ENCODE measurements at regions not wholly inside any gene's neighbourhood (a gene's known extent, or its start where the extent isn't known, plus 50 kb on each side); places are given as distances from the start of the nearest gene placed in this dataset.

- Histone ChIP-seq H3K27ac (ENCODE audit: low read depth, low read length, poor library complexity, severe bottlenecking) (no peak overlapping the region), H3K4me1 (ENCODE audit: insufficient read depth, low read length, poor library complexity, severe bottlenecking) (no peaks in the 10 kb centered on the region), H3K9me3 (ENCODE audit: low read length) (no peaks in the 10 kb centered on the region), H3K9me2 (ENCODE audit: insufficient read depth, low read length) (no peaks in the 10 kb centered on the region), H3K36me3 (ENCODE audit: insufficient read depth, low read length) (no peaks in the 10 kb centered on the region), H4K20me1 (ENCODE audit: insufficient read depth, low read length) (no peaks in the 10 kb centered on the region), H2AFZ (ENCODE audit: low read length) (no peak overlapping the region), H3K79me2 (ENCODE audit: insufficient read depth, low read depth, low read length) (no peaks in the 10 kb centered on the region), H3K4me2 (ENCODE audit: low read length) (no peak overlapping the region), H3K4me3 (ENCODE audit: low read depth, low read length, poor library complexity, severe bottlenecking) (no peak overlapping the region)
- POLR2A ChIA-PET: interaction anchor here (0.7 kb wide), 1 partner anchor 1119 kb away, joined by 5 read pairs; no protein-coding TSS in a partner anchor
- intact Hi-C loops (cut with micrococcal nuclease; ENCODE audit: unreplicated experiment): no loop called here
- CTCF ChIA-PET (ENCODE audit: unreplicated experiment): no interaction called here
- TF ChIP-seq CTCF (conservative IDR thresholded peaks at IDR 0.05; ENCODE audit: low read length): no peak
- TF ChIP-seq EZH2phosphoT487 (IDR thresholded peaks at IDR 0.05; ENCODE audit: borderline replicate concordance, low read depth, low read length): no peak
- DNase-seq (ENCODE audit: low spot score): no peak
- no TSS peak for BruUV-seq (replicated peaks)
Observed at GRCh38 chr6:15166121-15166520, 79.7 kb upstream of the JARID2 start.

- CTCF ChIA-PET (ENCODE audit: unreplicated experiment): no interaction called here
- H3K27ac ChIP-seq (ENCODE audit: low read depth, low read length, poor library complexity, severe bottlenecking): no peak overlapping the region
- no peaks in the 10 kb centered on the region for H3K9me3 ChIP-seq (ENCODE audit: low read length)
- H3K36me3 ChIP-seq (ENCODE audit: insufficient read depth, low read length): no peaks in the 10 kb centered on the region
- H3K79me2 ChIP-seq (ENCODE audit: insufficient read depth, low read depth, low read length): no peaks in the 10 kb centered on the region
- H3K4me2 ChIP-seq (ENCODE audit: low read length): no peak overlapping the region
- H3K4me3 ChIP-seq (ENCODE audit: low read depth, low read length, poor library complexity, severe bottlenecking): no peak overlapping the region
- intact Hi-C loops (cut with micrococcal nuclease; ENCODE audit: unreplicated experiment): no loop called here
- no peaks in the 10 kb centered on the region for H4K20me1 ChIP-seq (ENCODE audit: insufficient read depth, low read length)
- H3K4me1 ChIP-seq (ENCODE audit: insufficient read depth, low read length, poor library complexity, severe bottlenecking): no peaks in the 10 kb centered on the region
- BruUV-seq (replicated peaks): no TSS peak
- TF ChIP-seq CTCF (conservative IDR thresholded peaks at IDR 0.05; ENCODE audit: low read length): no peak
- no peak for TF ChIP-seq EZH2phosphoT487 (IDR thresholded peaks at IDR 0.05; ENCODE audit: borderline replicate concordance, low read depth, low read length)
- POLR2A ChIA-PET: interaction anchor here (0.5 to 0.7 kb wide), 2 partner anchors 9 to 250 kb away, joined by 3 to 4 read pairs; no protein-coding TSS in a partner anchor
- H3K9me2 ChIP-seq (ENCODE audit: insufficient read depth, low read length): no peaks in the 10 kb centered on the region
- no peak overlapping the region for H2AFZ ChIP-seq (ENCODE audit: low read length)
- DNase-seq (ENCODE audit: low spot score): no peak
Observed at GRCh38 chr6:15170126-15170525, 75.7 kb upstream of the JARID2 start.

- CTCF ChIA-PET (ENCODE audit: unreplicated experiment): no interaction called here
- no TSS peak for BruUV-seq (replicated peaks)
- no peaks in the 10 kb centered on the region for H3K9me3 ChIP-seq (ENCODE audit: low read length)
- POLR2A ChIA-PET: interaction anchor here (0.8 kb wide), 1 partner anchor 15 kb away, joined by 3 read pairs; no protein-coding TSS in a partner anchor
- TF ChIP-seq EZH2phosphoT487 (IDR thresholded peaks at IDR 0.05; ENCODE audit: borderline replicate concordance, low read depth, low read length) (no peak), CTCF (conservative IDR thresholded peaks at IDR 0.05; ENCODE audit: low read length) (no peak)
- H3K79me2 ChIP-seq (ENCODE audit: insufficient read depth, low read depth, low read length): no peaks in the 10 kb centered on the region
- no peaks in the 10 kb centered on the region for H4K20me1 ChIP-seq (ENCODE audit: insufficient read depth, low read length)
- no peaks in the 10 kb centered on the region for H3K9me2 ChIP-seq (ENCODE audit: insufficient read depth, low read length)
- no peaks in the 10 kb centered on the region for H3K4me1 ChIP-seq (ENCODE audit: insufficient read depth, low read length, poor library complexity, severe bottlenecking)
- no peak overlapping the region for H3K27ac ChIP-seq (ENCODE audit: low read depth, low read length, poor library complexity, severe bottlenecking)
- H3K36me3 ChIP-seq (ENCODE audit: insufficient read depth, low read length): no peaks in the 10 kb centered on the region
- no peak overlapping the region for H3K4me2 ChIP-seq (ENCODE audit: low read length)
- no peak overlapping the region for H3K4me3 ChIP-seq (ENCODE audit: low read depth, low read length, poor library complexity, severe bottlenecking)
- no peak overlapping the region for H2AFZ ChIP-seq (ENCODE audit: low read length)
- intact Hi-C loops (cut with micrococcal nuclease; ENCODE audit: unreplicated experiment): no loop called here
- no peak for DNase-seq (ENCODE audit: low spot score)
Observed at GRCh38 chr6:15171026-15171425, 74.8 kb upstream of the JARID2 start.
